Kasumi-1 (cell line): ENCODE measurements at regions not wholly inside any gene's neighbourhood (a gene's known extent, or its start where the extent isn't known, plus 50 kb on each side); places are given as distances from the start of the nearest gene placed in this dataset.

ENCODE experiments used
- DNase-seq, 2 experiments: peaks; one replicate each; lab custom pipeline; 2025; lab: John Stamatoyannopoulos, UW

- no peak for DNase-seq
Observed at GRCh38 chr7:18200855-18201254, 173.2 kb upstream of the PRPS1L1 start.

GRCh38 chr7:18201350-18201749, 173.7 kb upstream of the PRPS1L1 start:
- no peak for DNase-seq

GRCh38 chr7:18202315-18203045, 174.8 kb upstream of the PRPS1L1 start:
- no peak for DNase-seq

GRCh38 chr7:18206331-18206730, 178.7 kb upstream of the PRPS1L1 start:
- no peak for DNase-seq

- no peak for DNase-seq
Observed at GRCh38 chr7:18208921-18209320, 181.3 kb upstream of the PRPS1L1 start.

GRCh38 chr7:18210377-18210776, 182.7 kb upstream of the PRPS1L1 start:
- no peak for DNase-seq

- DNase-seq = no peak
Observed at GRCh38 chr7:18210788-18211187, 183.1 kb upstream of the PRPS1L1 start.

GRCh38 chr7:18212308-18212707, 184.7 kb upstream of the PRPS1L1 start:
- no peak for DNase-seq

- no peak for DNase-seq
Observed at GRCh38 chr7:18212758-18213157, 185.1 kb upstream of the PRPS1L1 start.

DNA sequence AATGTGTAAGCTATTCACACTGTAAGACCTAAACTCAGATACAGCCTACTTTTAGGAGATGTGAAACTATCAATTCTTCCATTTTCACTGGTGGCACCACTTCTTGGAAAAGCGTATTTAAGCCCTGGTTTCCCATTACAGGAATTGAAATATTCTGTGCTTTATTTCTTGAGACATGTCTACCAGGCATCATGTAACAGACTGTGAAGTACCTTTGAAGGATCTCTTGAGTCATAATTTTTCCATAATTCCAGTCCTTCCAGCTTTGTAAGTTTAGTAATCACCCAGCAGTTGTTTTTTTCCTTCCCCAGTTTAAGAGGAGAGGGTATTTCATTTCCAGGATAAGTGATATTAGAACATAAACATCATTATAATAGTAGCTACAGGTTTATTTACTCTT, 186.0 kb upstream of the PRPS1L1 start:
- no peak for DNase-seq

DNA sequence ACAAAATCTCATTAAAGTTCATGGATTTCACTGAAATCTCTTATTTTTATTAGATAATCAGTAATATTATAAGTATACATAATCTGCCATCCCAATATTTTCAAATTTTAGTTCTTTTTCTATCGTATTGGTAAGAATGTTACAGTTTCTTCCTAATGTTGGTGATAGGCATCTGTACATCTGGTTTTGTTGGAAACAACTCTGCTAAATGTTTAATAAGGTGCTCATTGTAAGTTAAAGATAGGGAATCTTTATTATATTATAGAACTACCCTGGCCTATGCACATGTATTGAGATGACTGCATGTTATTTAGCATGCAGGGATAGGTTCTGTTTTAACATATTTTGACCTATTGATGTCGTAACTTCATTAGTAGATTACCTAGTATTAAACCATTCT, 188.6 kb upstream of the PRPS1L1 start:
- DNase-seq = no peak

- peak; percentile 13 to 22 for DNase-seq
Observed at GRCh38 chr7:18221377-18222293, 194.0 kb upstream of the PRPS1L1 start.

DNA sequence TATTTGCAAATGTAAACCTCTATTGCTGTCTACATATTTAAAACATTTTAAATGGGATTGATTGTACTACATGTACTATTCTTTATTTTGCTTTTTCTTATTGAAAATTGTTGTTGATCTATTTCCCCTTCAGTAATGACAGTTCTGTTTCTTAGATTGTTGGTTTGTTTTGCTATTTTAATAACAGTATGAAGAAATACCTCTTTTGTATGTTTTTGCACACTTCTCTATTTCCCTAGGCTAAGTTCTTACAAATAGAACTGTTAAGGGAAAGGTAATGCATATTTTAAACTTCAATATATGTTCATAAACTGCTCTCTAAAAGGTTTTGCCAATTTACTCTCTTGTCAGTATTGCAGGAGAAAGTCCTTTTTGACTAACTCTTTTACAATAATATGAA, 195.0 kb upstream of the PRPS1L1 start:
- no peak for DNase-seq

DNA sequence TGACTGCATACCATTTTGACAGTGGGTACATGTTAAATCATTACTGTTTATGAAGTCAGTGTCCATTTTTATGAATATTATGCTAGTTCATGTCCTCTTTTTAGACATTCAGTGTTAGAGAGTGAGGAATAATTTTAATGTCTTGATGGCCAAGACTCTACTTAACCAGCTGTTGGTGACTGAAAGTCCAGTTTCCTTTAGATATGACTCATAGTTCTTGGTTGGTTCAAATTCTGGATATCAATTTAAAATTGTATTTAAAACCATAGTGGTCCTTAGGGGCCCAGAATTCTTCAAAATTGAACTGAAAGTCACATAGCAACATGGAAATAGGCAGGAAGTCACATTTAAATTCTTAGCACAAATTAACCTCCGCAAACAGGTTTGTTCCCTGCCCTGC, 196.5 kb upstream of the PRPS1L1 start:
- DNase-seq = no peak

GRCh38 chr7:18225067-18225466, 197.4 kb upstream of the PRPS1L1 start:
- peak; percentile 0 to 11 for DNase-seq

- no peak for DNase-seq
Observed at GRCh38 chr7:18226598-18226997, 199.0 kb upstream of the PRPS1L1 start.

DNA sequence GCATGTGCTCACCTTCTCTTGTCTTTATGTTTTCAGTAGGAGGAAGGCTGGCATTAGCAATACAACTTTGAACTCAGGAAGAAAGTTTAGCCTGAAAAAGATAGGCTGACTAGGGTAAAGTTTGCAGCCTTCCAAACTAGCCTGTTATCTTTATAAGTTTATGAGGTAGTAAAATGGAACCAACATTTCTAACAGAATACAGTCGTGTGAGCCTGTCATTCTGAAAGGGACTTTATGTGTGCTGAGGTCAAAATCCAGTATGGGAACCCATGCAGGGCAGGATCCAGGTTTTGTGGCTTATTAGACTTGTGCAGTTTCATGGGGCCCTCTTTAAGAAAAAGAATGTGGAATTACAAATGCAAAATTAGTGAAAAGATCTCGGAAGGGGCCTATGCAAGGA, 201.0 kb upstream of the PRPS1L1 start:
- no peak for DNase-seq

GRCh38 chr7:18230271-18230670, 202.6 kb upstream of the PRPS1L1 start:
- no peak for DNase-seq

DNA sequence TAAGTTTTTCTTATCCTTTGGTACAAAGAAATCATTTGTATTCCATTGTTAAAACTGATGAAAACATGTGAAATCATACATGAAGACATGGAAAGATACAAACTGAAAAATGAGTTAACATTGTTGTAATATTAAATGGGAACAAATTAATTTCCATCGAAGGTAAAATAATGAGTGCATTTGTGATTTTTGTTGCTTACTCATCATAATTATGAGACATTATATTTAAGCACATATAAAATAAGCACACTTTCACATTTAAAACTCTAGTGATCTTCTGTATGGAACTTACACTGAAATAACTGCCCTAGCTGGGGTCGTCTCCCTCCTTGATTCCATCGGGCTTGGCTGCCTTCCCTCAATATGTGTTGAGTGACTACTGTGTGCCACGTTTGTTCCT, 204.2 kb upstream of the PRPS1L1 start:
- no peak for DNase-seq

GRCh38 chr7:18234519-18234918, 206.9 kb upstream of the PRPS1L1 start:
- DNase-seq = no peak

DNA sequence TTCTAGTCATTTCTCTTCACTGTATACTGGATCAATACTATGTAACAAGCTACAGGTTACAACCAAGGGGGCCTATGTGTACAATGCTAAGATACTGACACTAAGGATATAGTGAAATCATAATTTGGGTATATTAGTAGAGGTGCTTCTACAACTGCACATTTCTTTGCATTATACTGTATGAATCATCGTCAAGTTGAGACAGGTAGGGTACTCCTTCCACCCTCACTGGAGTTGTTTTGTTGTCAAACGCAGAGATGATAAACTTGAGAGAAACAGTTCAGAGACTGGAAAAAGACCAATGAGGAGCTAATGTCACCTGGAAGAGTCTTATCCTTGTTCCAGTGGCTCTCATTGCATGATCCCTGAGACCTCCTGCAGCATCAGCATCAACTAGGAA, 208.2 kb upstream of the PRPS1L1 start:
- DNase-seq = no peak

DNA sequence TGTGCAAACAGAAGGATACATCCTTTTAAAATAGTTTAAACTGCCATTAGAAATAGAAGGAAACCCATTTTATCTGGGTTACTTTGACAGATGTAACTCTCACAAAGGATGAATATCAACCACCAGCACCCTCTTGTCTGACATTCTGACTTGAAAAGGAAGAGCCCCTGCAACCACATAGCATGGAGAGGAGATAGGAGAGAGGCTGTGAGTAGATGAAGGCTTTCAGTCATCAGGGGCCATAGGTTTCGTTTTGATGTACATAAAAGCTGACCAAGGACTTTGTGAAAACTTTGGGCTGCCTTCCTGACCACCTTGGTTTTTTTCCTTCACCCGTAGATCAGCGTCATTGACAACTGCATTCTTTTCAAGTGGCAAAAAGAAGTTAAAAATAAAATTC, 211.6 kb upstream of the PRPS1L1 start:
- no peak for DNase-seq

- no peak for DNase-seq
Observed at GRCh38 chr7:18241543-18242231, 214.0 kb upstream of the PRPS1L1 start.
